ENCODE measurements at regions not wholly inside any gene's neighbourhood (a gene's known extent, or its start where the extent isn't known, plus 50 kb on each side); places are given as distances from the start of the nearest gene placed in this dataset.

- TF ChIP-seq EZH2phosphoT487 (IDR thresholded peaks at IDR 0.05; ENCODE audit: low read depth), result no peak
- TF ChIP-seq CTCF (IDR thresholded peaks at IDR 0.05; ENCODE audit: low read depth, low read length), result no peak
Measured at GRCh38 chr5:118679264-118679940, 308.9 kb downstream of the DTWD2 start.

All from OCI-LY3 (cell line).